CD14-positive monocyte (primary cell): ENCODE measurements at regions not wholly inside any gene's neighbourhood (a gene's known extent, or its start where the extent isn't known, plus 50 kb on each side); places are given as distances from the start of the nearest gene placed in this dataset.

ENCODE experiments used
- DNase-seq, 3 donors: peaks; one replicate each; pipeline ENCODE4 v3.0.0-alpha.2; 2011 to 2022
- H2AFZ ChIP-seq: 2 replicates; pipeline ENCODE4 v1.6.0; 2012; ENCODE audit warnings: mild to moderate bottlenecking, low read depth, low read length, inconsistent platforms; ENCODE audit not compliant: insufficient read depth, poor library complexity, severe bottlenecking
- H3K27ac ChIP-seq, 2 donors: 1 replicate in 1 of 2; 2 replicates in 1 of 2; pipeline ENCODE4 v1.5.1; 2012 to 2013; ENCODE audit warnings: low read length in 2 of 2, control low read depth in 1 of 2, inconsistent platforms in 1 of 2, low read depth in 1 of 2, mild to moderate bottlenecking in 1 of 2
- H3K27me3 ChIP-seq, 2 donors: one replicate each; pipeline versions ENCODE4 v1.6.0 to v1.6.1; 2011 to 2013; ENCODE audit warnings: low read length in 2 of 2; ENCODE audit not compliant: control insufficient read depth in 2 of 2, insufficient read depth in 2 of 2
- H3K36me3 ChIP-seq, 2 donors: replicated peaks in 1 of 2; 1 replicate in 1 of 2; 2 replicates in 1 of 2; pipeline versions ENCODE4 v1.5.1 to v1.6.1; 2012 to 2013; ENCODE audit warnings: low read length in 2 of 2, control low read depth in 1 of 2, inconsistent platforms in 1 of 2, mild to moderate bottlenecking in 1 of 2; ENCODE audit not compliant: insufficient read depth in 2 of 2, control insufficient read depth in 1 of 2
- H3K4me1 ChIP-seq, 2 donors: 1 replicate in 1 of 2; 2 replicates in 1 of 2; pipeline versions ENCODE4 v1.5.1 to v1.6.1; 2012 to 2013; ENCODE audit warnings: low read length in 2 of 2, control low read depth in 1 of 2, inconsistent platforms in 1 of 2, mild to moderate bottlenecking in 1 of 2, moderate library complexity in 1 of 2; ENCODE audit not compliant: insufficient read depth in 2 of 2, control insufficient read depth in 1 of 2
- H3K4me2 ChIP-seq: replicated peaks from 2 replicates; pipeline ENCODE3; 2012; ENCODE audit warnings: low read length, moderate library complexity, mild to moderate bottlenecking; ENCODE audit not compliant: poor library complexity, severe bottlenecking; ENCODE audit errors: extremely low read depth
- H3K4me3 ChIP-seq, 3 experiments: fragments of 200-600 bp in 1 of 3; sonication (generic) in 1 of 3; replicated peaks in 1 of 3; 1 replicate in 2 of 3; 2 replicates in 1 of 3; pipeline ENCODE4 v1.5.1; 2011 to 2013; ENCODE audit warnings: low read length in 3 of 3, mild to moderate bottlenecking in 3 of 3, control low read depth in 2 of 3, low read depth in 2 of 3, inconsistent platforms in 1 of 3, moderate library complexity in 1 of 3
- H3K79me2 ChIP-seq: 2 replicates; pipeline ENCODE4 v1.6.0; 2012; ENCODE audit warnings: mild to moderate bottlenecking, control low read depth, inconsistent platforms, low read length, moderate library complexity; ENCODE audit not compliant: insufficient read depth
- H3K9ac ChIP-seq: 2 replicates; pipeline ENCODE4 v1.6.0; 2017; ENCODE audit warnings: low read length, mild to moderate bottlenecking; ENCODE audit not compliant: insufficient read depth, poor library complexity, severe bottlenecking
- H3K9me3 ChIP-seq, 2 donors: replicated peaks in 1 of 2; 1 replicate in 1 of 2; 2 replicates in 1 of 2; pipeline versions ENCODE4 v1.5.1 to v1.6.1; 2012 to 2013; ENCODE audit warnings: low read length in 2 of 2, control low read depth in 1 of 2; ENCODE audit not compliant: control insufficient read depth in 1 of 2, insufficient read depth in 1 of 2
- H4K20me1 ChIP-seq: 2 replicates; pipeline ENCODE4 v1.6.0; 2012; ENCODE audit warnings: mild to moderate bottlenecking, low read length, control low read depth, moderate library complexity; ENCODE audit not compliant: insufficient read depth
- H3K27ac Mint-ChIP-seq, 7 donors: one replicate each; pipeline ENCODE4 v1.8.0; 2020; ENCODE audit warnings: mild to moderate bottlenecking in 7 of 7, mixed read lengths in 7 of 7, moderate library complexity in 6 of 7, inconsistent platforms in 2 of 7
- H3K27me3 Mint-ChIP-seq, 3 donors: one replicate each; pipeline ENCODE4 v1.8.0; 2021 to 2022; ENCODE audit warnings: low read depth in 3 of 3, mild to moderate bottlenecking in 3 of 3, mixed read lengths in 3 of 3, moderate library complexity in 3 of 3, inconsistent platforms in 1 of 3
- H3K36me3 Mint-ChIP-seq, 2 donors: one replicate each; pipeline ENCODE4 v1.8.0; 2020; ENCODE audit warnings: mixed read lengths in 2 of 2, inconsistent platforms in 1 of 2, mild to moderate bottlenecking in 1 of 2
- H3K4me1 Mint-ChIP-seq: one replicate; pipeline ENCODE4 v1.8.0; 2020; ENCODE audit warnings: mild to moderate bottlenecking, mixed read lengths
- H3K4me3 Mint-ChIP-seq, 2 donors: one replicate each; pipeline ENCODE4 v1.8.0; 2020; ENCODE audit warnings: mild to moderate bottlenecking in 2 of 2, mixed read lengths in 2 of 2, moderate library complexity in 1 of 2
- H3K9me3 Mint-ChIP-seq, 7 donors: one replicate each; pipeline ENCODE4 v1.8.0; 2020 to 2022; ENCODE audit warnings: mixed read lengths in 7 of 7, mild to moderate bottlenecking in 6 of 7, moderate library complexity in 6 of 7, inconsistent platforms in 2 of 7
- CTCF ChIP-seq: fragments of 200-600 bp; IDR thresholded peaks from one replicate; pipeline ENCODE4 v1.8.0; 2022; ENCODE audit warnings: antibody characterized with exemption, mild to moderate bottlenecking
- WGBS: methylation state at CpG from one replicate; pipeline ENCODE4 v1.1.5; 2013; ENCODE audit warnings: missing lambda C conversion rate; ENCODE audit not compliant: insufficient coverage; 5-methylcytosine and 5-hydroxymethylcytosine counted together
- intact Hi-C, 2 donors: fragments of 100-400 bp; cut with micrococcal nuclease; formaldehyde crosslinking; loops; one replicate each; pipeline versions ENCODE4 v1.15.0 to v1.15.1; 2023

DNA sequence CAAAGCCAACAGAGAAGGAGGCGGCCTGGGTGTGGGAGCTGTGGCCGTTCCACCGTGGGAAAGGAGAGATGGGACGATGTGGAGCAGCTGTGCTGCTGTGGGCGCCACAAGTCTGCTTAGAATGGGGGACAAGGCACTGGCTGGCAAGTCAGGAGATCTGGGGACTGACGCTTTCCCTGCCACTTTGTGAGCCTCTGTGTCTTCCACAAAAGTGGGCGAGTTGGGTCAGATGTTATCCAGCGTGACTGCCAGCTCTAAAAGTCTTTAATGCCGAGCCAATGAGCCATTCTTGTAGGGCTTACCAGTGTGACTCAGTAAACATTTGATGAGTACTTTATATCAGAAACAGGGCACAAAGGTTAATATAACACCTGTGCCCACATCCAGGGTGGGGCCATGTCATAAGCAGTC lies 113.6 kb upstream of the MGAT5 start:
- Histone ChIP-seq H3K79me2 (peaks cover 84% of the 10 kb centered on the region), H3K27me3 (no peaks in the 10 kb centered on the region), H3K9ac (no peak overlapping the region), H3K4me3 (no peak overlapping the region), H4K20me1 (peaks cover 50% of the 10 kb centered on the region), H3K27ac (no peak overlapping the region), H3K4me2 (no peak overlapping the region), H3K9me3 (no peaks in the 10 kb centered on the region), H2AFZ (no peak overlapping the region), H3K36me3 (peaks cover 0 to 6% of the 10 kb centered on the region in 2 donors), H3K4me1 (peaks cover 39 to 50% of the 10 kb centered on the region in 2 donors)
- peaks cover 4 to 19% of the 10 kb centered on the region in 2 donors for H3K36me3 Mint-ChIP-seq
- intact Hi-C loops = no loop called here
- H3K9me3 Mint-ChIP-seq = no peaks in the 10 kb centered on the region
- DNase-seq = no peak
- peaks cover 0 to 5% (median 0%) of the 10 kb centered on the region in 3 donors for H3K27me3 Mint-ChIP-seq
- H3K27ac Mint-ChIP-seq = peak overlapping the region in 2 of 7 donors; percentile 58 to 61
- H3K4me1 Mint-ChIP-seq = peaks cover 63% of the 10 kb centered on the region
- H3K4me3 Mint-ChIP-seq = no peak overlapping the region
- WGBS = 96% methylated on average over 9 of the region's 9 CpGs
- TF ChIP-seq CTCF = no peak

- no peak overlapping the region for H2AFZ ChIP-seq
- no peak overlapping the region for H3K4me2 ChIP-seq
- H3K9me3 Mint-ChIP-seq = no peaks in the 10 kb centered on the region
- H3K27ac Mint-ChIP-seq = peak overlapping the region in 2 of 7 donors; percentile 16 to 69
- H3K36me3 ChIP-seq = peaks cover 0 to 6% of the 10 kb centered on the region in 2 donors
- H3K4me1 Mint-ChIP-seq = peaks cover 57% of the 10 kb centered on the region
- no peak overlapping the region for H3K9ac ChIP-seq
- no peak for TF ChIP-seq CTCF
- no peak overlapping the region for H3K4me3 Mint-ChIP-seq
- no peaks in the 10 kb centered on the region for H3K9me3 ChIP-seq
- peaks cover 0 to 5% (median 0%) of the 10 kb centered on the region in 3 donors for H3K27me3 Mint-ChIP-seq
- DNase-seq = no peak
- H3K4me1 ChIP-seq = peaks cover 31 to 42% of the 10 kb centered on the region in 2 donors
- H3K79me2 ChIP-seq = peaks cover 83% of the 10 kb centered on the region
- H3K27ac ChIP-seq = no peak overlapping the region
- 96% methylated on average over 6 of the region's 6 CpGs for WGBS
- intact Hi-C loops = no loop called here
- H3K4me3 ChIP-seq = no peak overlapping the region
- H4K20me1 ChIP-seq = peaks cover 57% of the 10 kb centered on the region
- peaks cover 7 to 20% of the 10 kb centered on the region in 2 donors for H3K36me3 Mint-ChIP-seq
- no peaks in the 10 kb centered on the region for H3K27me3 ChIP-seq
These were observed 112.1 kb upstream of the MGAT5 start for GRCh38 chr2:134141598-134142340.
